HS-27A (cell line): ENCODE measurements at regions not wholly inside any gene's neighbourhood (a gene's known extent, or its start where the extent isn't known, plus 50 kb on each side); places are given as distances from the start of the nearest gene placed in this dataset.

Experiments
- DNase-seq: peaks from one replicate; pipeline ENCODE4 v3.0.0-alpha.2; 2012; ENCODE audit warnings: low read depth, missing footprints

DNA sequence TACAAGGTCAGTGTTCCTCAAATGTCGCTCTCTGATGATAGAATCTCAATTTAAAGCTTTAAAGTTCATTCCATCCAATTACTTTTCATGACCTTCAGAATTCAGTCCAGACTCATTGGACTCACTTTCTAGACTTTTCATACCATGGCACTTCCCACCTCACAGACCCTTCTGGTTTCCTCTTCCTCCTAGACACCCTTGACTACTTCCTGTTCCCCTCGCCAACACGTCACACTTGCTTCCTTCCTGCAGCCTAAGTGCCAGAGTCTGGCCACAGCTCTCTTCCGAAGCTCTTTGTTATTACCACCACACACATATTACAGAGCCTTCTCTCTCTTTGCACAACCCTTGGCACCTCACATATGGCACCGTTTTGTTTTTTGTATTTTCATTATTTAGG lies 59.1 kb upstream of the UMPS start:
- no peak for DNase-seq

DNA sequence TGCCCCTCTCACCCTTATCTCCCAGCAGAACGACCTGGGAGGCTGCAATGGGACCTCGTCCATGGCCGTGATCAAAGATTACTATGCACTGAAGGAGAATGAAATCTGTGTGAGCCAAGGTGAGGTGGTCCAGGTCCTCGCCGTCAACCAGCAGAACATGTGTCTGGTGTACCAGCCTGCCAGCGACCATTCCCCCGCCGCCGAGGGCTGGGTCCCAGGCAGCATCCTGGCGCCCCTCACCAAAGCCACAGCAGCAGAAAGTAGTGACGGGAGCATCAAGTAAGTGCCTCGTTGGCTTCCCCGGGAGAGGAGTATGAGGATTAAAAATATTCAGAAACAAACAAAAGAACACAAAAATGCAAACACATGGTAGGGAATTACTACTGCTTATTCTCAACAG lies 55.9 kb upstream of the UMPS start:
- DNase-seq, result no peak

DNA sequence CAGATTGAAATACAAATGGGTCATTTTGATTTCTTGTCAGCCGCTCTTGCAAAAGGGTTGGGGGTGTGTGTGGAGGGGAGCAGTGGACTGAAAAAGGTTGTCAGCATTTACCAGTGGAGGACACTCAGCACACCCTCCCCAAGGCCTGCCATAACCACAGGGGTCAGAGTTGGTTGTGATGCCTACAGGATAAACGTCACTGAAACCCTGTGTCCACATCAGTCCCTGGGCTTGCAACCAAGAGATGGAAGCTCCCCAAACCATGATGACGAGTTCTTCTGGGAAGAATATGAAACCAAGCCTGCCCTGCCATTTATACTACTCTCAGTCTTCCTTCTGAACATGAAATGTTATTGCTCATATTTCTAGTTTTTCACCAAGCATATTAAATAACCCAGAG lies 54.0 kb upstream of the UMPS start:
- no peak for DNase-seq

DNA sequence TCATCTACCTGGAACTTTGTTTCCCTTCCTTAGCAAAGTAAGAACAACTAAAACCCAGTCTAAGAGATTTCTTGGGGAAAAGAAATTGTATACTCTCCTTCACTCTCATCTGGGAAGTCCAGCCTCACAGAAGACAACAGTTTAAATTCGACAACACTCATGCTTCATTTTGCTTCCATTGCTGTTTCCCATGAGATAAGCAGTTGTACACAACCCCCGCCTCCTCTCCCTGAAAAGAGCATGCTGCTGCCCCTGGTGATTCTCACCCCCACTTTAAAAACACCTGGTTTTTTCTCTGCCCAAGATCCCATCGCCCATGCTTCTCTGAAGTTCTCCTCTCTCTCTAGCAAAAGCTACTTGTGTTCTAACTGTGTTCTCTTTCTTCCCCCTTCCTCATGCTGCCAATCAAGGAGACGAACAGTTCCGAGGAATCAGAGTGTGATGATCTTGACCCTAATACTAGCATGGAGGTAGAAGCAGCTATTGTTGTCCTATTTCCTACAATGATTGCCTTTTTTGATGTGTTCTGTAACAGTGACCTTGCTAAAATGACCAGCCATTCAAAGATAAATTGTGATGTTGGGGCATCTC lies 51.1 kb upstream of the UMPS start:
- no peak for DNase-seq
